GM12874 (cell line): ENCODE measurements at regions not wholly inside any gene's neighbourhood (a gene's known extent, or its start where the extent isn't known, plus 50 kb on each side); places are given as distances from the start of the nearest gene placed in this dataset.

Experiments used
- TF ChIP-seq, protein P1 (sequence below): IDR thresholded peaks from 2 replicates; pipeline ENCODE4 v1.5.1; 2011; ENCODE audit warnings: low read depth, mild to moderate bottlenecking, control low read depth, low read length, moderate library complexity; ENCODE audit not compliant: insufficient read depth

DNA sequence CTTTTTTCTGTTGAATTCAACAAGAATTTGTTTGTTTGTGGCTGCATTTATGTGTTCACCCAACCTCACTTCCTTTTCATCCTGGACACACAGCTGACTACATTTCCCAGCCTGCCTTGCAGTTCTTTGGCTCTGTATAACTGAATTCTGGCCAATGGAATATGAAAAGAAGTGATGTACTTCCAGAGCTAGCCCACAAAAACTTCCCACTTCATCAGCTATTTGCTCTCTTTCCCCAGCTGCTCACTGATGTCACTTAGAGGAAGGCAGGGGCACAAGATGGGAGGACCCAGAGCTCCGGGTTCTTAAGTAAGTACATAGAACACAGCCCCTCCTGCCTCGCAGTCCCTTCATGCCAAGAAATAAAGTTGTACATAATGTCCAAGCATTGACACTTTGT, 235.0 kb upstream of the FGGY start:
- TF ChIP-seq, protein P1, sequence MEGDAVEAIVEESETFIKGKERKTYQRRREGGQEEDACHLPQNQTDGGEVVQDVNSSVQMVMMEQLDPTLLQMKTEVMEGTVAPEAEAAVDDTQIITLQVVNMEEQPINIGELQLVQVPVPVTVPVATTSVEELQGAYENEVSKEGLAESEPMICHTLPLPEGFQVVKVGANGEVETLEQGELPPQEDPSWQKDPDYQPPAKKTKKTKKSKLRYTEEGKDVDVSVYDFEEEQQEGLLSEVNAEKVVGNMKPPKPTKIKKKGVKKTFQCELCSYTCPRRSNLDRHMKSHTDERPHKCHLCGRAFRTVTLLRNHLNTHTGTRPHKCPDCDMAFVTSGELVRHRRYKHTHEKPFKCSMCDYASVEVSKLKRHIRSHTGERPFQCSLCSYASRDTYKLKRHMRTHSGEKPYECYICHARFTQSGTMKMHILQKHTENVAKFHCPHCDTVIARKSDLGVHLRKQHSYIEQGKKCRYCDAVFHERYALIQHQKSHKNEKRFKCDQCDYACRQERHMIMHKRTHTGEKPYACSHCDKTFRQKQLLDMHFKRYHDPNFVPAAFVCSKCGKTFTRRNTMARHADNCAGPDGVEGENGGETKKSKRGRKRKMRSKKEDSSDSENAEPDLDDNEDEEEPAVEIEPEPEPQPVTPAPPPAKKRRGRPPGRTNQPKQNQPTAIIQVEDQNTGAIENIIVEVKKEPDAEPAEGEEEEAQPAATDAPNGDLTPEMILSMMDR = no peak

DNA sequence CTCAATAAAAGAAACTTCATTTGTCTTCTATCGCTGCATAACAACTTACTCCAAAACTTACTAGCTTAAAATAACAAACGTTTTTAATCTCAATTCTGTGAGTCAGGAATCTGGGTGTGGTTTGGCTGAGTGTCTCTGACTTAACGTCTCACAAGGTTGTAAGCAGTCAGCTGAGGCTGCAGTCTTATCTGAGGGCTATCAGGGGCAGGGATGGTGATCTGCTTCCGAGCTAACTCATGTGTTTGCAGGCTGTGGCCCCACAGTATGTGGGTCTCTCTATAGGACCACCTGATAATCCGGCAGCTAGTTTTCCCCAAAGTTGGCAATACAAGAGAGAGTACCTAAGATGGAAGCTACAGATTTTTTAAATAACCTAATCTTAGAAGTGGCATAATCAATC, 234.2 kb upstream of the FGGY start:
- TF ChIP-seq, protein P1 = no peak

DNA sequence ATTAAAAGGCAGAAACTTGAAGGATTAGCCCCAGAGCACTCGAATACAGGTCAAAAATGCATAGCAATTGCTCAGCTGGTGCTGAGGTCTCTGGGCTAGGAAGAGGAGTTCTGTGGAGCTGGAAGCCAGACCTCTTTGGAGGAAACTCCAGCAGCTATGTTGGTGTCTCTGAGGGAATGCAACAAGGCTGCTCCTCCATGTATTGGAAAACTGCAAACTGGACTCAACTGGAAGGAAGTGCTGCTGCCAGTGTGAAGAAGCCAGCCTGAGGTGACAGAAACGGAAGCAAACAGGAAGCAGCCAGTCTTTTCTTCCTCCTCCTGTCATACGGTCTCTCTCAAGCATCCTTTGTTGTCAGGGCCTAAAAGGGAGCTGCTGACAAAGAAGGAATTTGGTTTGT, 233.4 kb upstream of the FGGY start:
- TF ChIP-seq, protein P1 = no peak

DNA sequence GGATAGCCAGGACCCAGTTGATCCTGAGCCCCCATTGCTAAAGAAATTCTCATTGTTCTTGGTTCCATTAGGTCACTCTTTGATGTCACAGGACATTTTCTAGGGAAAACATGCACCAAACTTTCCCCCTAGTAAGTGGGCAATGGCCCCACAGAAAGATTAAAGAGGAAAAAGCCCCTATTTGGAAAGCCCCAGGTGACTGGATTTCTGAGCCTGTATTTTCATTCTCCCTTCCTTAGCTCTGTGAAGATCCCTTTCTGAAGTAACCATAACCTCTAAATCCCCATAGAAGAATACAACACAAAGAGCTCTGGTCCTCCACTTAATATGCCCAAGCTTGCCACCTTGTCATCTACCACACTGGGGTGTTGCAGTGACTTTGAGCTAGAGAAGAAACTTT, 232.3 kb upstream of the FGGY start:
- TF ChIP-seq, protein P1 = no peak

DNA sequence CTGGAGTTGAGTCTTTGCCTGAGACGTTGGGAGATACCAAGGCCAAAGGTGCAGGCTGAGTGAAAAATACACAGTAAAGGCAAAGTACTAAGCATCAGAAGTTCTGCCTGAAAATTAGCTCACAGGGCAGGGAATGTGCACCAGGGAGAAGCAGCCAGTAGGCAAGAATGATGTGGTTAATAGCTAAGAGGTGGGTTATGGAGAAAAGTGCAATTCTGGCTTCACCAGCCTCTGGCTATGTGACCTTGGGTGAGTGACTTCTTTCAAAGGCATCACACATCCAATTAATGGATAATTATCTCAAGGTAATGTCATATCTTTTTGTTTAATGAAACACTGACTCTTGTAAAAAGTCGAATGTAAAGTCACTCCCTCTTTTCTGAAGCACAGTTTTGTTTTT, 230.7 kb upstream of the FGGY start:
- TF ChIP-seq, protein P1 = no peak

DNA sequence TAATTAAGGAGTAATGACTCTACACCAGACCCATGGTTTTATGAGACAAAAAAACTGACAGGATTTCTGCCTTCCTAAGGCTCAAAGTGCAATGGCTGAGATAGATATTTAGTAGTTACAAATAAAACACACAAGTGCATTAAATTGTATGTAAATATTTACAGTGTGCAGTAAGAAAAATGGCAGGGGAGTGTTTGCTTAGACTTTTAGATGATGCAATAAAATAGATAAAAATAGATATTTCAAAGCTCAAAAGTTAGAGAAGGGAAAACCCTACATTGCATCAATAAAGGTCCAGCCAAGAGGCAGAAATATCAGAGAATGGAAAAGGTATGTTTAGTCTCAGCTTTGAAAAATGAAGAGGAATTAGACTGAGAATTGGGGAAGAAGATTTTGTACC, 226.3 kb upstream of the FGGY start:
- TF ChIP-seq, protein P1 = no peak

DNA sequence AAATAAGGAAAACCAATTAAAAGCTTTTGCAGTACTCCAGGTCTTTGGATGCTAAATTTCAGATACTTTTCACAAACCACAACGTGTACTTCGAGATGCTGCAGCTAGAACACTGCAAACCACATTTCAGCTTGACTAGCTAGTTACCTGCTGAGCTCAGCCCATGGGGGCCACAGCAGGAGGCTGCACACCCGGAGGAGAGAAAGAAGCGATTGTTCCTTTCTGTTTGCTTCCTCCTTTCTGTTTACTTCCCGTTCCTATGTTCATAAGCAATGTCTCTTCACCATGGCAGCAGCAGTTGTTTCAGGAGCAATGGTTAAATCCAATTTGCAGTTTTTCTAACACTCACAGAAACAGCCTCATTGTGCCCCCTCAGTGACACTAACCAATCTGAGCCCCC, 225.6 kb upstream of the FGGY start:
- TF ChIP-seq, protein P1 = no peak
